ENCODE measurements at regions not wholly inside any gene's neighbourhood (a gene's known extent, or its start where the extent isn't known, plus 50 kb on each side); places are given as distances from the start of the nearest gene placed in this dataset.

DNA sequence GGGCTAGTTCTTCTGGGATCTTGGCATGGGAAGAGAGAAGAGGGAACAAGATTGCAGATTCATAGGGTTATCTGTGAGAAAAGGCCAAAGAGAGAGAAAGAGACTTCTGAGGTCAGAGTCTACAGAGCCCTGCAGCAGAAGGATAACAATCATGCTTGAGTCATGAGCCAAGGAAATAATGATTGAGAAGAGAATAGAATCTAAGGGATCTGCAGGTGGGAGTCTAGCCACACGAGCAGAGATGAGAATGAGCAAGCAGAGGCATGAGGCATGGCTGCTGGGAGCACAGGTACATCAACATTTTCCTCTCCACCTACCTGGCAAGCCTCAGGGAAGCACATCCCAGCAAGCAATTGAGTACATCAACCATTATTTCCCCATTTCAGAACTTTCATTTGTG, 303.7 kb downstream of the LRIG3 start:
- TF ChIP-seq SUZ12 (IDR thresholded peaks at IDR 0.05; ENCODE audit: extremely low read depth, insufficient read depth, insufficient read length) (no peak), ZNF274 (IDR thresholded peaks at IDR 0.05; ENCODE audit: low read depth, low read length) (no peak), YY1 (IDR thresholded peaks at IDR 0.05; ENCODE audit: insufficient read depth, insufficient read length) (no peak)
